ENCODE measurements at regions not wholly inside any gene's neighbourhood (a gene's known extent, or its start where the extent isn't known, plus 50 kb on each side); places are given as distances from the start of the nearest gene placed in this dataset.

DNA sequence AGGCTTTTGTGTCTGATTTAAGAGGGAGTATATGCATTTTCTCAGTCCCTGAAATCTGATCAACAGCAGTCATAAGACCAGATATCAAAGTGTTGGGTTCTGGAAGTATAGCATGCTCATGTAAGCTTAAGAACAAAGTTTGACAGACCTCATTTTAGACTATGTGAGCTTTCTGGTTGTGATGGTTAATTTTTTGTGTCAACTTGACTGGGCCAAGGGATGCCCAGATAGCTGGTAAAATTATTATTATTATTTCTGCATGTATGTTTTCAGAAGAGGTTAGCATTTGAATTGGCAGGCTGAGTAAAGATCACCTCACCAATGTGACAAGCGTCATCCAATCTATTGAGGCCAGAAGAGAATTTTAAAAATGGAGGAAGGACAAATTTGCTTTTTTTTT, 63.5 kb upstream of the FRMD4A start:
- TF ChIP-seq BACH2 (CRISPR knock-in tag; IDR thresholded peaks at IDR 0.05; ENCODE audit: borderline replicate concordance) (no peak), GLIS3 (CRISPR knock-in tag; IDR thresholded peaks at IDR 0.05) (no peak), ZFP30 (CRISPR knock-in tag; IDR thresholded peaks at IDR 0.05) (no peak), CREB5 (CRISPR knock-in tag; IDR thresholded peaks at IDR 0.05; ENCODE audit: low read depth) (no peak), TCF4 (CRISPR knock-in tag; IDR thresholded peaks at IDR 0.05; ENCODE audit: borderline replicate concordance) (no peak), ARNTL (CRISPR knock-in tag; IDR thresholded peaks at IDR 0.05; ENCODE audit: borderline replicate concordance, low read depth) (no peak), RARB (CRISPR knock-in tag; IDR thresholded peaks at IDR 0.05) (no peak), ZNF8 (CRISPR knock-in tag; IDR thresholded peaks at IDR 0.05) (no peak), ZFP3 (CRISPR knock-in tag; IDR thresholded peaks at IDR 0.05) (no peak), ISL1 (CRISPR knock-in tag; IDR thresholded peaks at IDR 0.05) (no peak)
- TF ChIP-seq, protein P1, sequence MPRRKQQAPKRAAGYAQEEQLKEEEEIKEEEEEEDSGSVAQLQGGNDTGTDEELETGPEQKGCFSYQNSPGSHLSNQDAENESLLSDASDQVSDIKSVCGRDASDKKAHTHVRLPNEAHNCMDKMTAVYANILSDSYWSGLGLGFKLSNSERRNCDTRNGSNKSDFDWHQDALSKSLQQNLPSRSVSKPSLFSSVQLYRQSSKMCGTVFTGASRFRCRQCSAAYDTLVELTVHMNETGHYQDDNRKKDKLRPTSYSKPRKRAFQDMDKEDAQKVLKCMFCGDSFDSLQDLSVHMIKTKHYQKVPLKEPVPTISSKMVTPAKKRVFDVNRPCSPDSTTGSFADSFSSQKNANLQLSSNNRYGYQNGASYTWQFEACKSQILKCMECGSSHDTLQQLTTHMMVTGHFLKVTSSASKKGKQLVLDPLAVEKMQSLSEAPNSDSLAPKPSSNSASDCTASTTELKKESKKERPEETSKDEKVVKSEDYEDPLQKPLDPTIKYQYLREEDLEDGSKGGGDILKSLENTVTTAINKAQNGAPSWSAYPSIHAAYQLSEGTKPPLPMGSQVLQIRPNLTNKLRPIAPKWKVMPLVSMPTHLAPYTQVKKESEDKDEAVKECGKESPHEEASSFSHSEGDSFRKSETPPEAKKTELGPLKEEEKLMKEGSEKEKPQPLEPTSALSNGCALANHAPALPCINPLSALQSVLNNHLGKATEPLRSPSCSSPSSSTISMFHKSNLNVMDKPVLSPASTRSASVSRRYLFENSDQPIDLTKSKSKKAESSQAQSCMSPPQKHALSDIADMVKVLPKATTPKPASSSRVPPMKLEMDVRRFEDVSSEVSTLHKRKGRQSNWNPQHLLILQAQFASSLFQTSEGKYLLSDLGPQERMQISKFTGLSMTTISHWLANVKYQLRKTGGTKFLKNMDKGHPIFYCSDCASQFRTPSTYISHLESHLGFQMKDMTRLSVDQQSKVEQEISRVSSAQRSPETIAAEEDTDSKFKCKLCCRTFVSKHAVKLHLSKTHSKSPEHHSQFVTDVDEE (CRISPR knock-in tag; IDR thresholded peaks at IDR 0.05) = no peak

Data from SK-N-SH treated with all-trans-retinoic acid at 6 μM for 48 hours (cell line).